ENCODE measurements at regions not wholly inside any gene's neighbourhood (a gene's known extent, or its start where the extent isn't known, plus 50 kb on each side); places are given as distances from the start of the nearest gene placed in this dataset.

DNA sequence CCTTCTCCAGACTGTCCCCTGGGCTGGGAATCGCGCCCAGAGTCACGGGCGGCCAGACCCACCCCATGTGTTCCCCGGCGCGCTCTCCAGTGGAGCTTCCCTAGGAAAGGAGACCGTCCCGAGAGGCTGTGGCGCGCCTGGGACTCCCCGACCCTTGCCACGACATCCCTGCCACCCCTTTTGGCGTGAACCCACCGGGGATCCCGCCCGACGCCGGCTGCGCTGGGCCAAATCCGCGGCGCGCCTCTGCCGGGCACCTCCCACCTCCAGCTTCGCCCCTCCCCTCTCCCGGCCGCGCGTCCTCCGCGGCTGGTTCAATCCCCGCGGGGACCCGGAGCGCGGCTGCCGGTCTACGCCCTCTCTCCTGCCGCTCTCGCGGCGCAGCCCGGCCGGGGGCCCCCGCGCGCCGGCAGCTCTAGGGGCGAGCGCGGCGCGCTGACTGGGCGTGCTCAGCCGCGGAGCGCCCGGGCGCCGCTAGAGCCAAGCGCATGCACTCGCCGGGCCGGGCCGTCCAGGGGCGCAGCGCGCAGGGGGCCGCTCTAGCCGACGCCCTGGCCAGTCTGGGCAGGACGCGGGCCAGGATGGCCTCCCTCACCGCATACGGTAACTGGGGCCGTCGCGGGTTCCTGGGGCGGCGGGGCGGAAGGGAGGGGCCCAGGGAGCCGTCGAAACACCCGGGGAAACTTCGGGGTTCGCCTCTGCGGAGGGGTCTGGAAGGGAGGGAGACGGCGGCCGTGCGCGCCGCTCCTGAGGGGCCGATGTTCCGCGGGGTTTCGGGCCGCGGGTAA, 77.4 kb upstream of the ANO4 start:
- ChIA-PET POLR2A (ENCODE audit: low non-redundant PET) (no interaction called here), CTCF (no interaction called here)
- H3K27ac ChIP-seq: no peak overlapping the region
- peak; percentile 36 for DNase-seq (ENCODE audit: low spot score)
- TF ChIP-seq, protein P1, sequence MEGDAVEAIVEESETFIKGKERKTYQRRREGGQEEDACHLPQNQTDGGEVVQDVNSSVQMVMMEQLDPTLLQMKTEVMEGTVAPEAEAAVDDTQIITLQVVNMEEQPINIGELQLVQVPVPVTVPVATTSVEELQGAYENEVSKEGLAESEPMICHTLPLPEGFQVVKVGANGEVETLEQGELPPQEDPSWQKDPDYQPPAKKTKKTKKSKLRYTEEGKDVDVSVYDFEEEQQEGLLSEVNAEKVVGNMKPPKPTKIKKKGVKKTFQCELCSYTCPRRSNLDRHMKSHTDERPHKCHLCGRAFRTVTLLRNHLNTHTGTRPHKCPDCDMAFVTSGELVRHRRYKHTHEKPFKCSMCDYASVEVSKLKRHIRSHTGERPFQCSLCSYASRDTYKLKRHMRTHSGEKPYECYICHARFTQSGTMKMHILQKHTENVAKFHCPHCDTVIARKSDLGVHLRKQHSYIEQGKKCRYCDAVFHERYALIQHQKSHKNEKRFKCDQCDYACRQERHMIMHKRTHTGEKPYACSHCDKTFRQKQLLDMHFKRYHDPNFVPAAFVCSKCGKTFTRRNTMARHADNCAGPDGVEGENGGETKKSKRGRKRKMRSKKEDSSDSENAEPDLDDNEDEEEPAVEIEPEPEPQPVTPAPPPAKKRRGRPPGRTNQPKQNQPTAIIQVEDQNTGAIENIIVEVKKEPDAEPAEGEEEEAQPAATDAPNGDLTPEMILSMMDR (conservative IDR thresholded peaks at IDR 0.05; ENCODE audit: low read depth): no peak

DNA sequence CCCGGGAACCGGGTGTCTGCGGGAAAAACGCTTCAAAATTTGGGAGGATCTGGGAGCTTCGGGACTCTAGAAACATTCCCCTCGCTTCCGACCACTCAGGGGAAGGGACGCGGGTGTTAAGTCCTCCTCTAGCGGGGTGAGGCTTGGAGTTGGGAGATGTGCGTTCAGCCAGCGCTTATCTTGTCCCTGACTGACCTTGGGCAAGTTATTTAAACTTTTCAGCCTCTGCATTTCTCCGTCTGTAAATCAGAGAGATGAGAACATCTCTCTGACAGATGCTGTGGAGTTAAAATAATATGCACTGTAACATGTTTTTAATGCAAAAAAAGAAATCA, 76.9 kb upstream of the ANO4 start:
- ChIA-PET POLR2A (ENCODE audit: low non-redundant PET) (no interaction called here), CTCF (no interaction called here)
- no peak for DNase-seq (ENCODE audit: low spot score)
- TF ChIP-seq, protein P1 (conservative IDR thresholded peaks at IDR 0.05; ENCODE audit: low read depth): no peak
- no peak overlapping the region for H3K27ac ChIP-seq

DNA sequence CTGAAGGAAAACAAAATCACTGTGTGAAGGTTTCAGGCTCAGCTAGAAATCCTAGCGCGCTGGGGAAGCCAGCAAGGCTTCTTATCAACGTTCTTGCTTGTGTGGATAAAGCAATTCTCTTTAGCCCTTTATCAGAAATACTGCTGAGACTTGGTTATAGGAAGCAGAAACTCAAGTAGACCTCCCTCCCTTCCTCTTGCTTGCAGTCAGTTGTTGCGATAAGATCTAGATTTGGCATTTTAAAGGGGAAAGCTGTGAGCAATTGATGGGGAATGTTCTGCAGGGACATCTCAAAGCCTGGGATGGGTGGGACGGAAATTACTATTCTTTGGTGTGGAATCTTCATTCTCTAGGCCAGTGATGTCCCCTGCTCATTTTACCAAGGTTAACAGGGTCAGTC, 76.4 kb upstream of the ANO4 start:
- no peak for DNase-seq (ENCODE audit: low spot score)
- TF ChIP-seq, protein P1 (conservative IDR thresholded peaks at IDR 0.05; ENCODE audit: low read depth): no peak
- H3K27ac ChIP-seq: no peak overlapping the region
- CTCF ChIA-PET: interaction anchor here (0.6 kb wide), 1 partner anchor 50 kb away, joined by 4 read pairs; no protein-coding TSS in a partner anchor
- POLR2A ChIA-PET (ENCODE audit: low non-redundant PET): no interaction called here

DNA sequence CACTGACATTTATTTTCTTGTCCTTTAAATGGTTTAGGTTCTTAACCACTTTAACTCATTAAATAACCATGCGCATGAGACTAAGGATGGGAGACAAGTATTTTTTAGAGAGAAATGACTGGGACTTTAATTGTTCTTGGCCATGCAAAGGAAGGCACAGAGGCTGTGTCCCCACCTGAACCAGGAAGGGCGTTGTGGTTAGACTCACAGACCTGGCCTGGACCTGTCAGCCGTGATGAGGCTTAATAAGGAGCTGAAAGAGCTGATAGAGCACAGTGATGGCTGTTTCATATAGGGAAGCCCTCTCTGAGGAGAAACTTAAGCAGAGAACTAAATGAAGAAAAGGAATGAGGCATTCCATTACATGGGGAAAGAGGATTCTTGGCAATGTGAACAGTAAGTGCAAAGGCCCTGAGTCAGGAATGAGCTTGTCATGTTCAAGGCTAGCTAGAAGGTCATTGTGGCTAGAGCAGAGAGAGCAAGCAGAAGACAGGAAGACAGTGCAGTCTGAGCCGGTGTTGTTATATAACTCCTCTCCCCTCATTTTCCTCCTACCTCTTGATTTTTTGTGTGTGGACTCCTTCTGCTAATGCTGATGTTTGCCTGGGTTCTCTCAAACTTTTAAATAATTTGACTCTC, 74.4 kb upstream of the ANO4 start:
- POLR2A ChIA-PET (ENCODE audit: low non-redundant PET): no interaction called here

DNA sequence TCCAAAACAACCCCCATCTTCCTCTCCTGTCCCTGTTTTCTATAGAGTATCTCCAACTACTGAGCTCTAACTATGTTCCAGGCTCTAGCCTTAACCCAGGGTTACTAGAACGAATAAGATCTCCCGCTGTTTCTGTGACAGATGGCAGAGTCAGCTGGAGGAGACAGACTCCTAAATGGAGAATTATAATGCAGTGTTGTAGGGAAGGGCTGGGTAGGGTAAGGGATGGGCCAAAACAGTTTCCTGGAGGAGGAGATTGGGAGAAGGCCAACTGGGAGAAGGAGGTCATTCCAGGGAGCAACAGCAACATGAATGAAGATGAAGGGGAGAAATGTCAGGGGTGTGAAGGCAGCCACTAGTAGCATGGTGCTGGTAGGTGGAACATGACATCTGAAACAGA, 73.4 kb upstream of the ANO4 start:
- TF ChIP-seq, protein P1 (conservative IDR thresholded peaks at IDR 0.05; ENCODE audit: low read depth): no peak
- no peak for DNase-seq (ENCODE audit: low spot score)
- H3K27ac ChIP-seq: no peak overlapping the region
- POLR2A ChIA-PET (ENCODE audit: low non-redundant PET): no interaction called here
- CTCF ChIA-PET: no interaction called here

More for the DNA sequence above, 74.4 kb upstream of the ANO4 start:
- CTCF ChIA-PET: interaction anchor here (0.6 kb wide), 1 partner anchor 49 kb away, joined by 3 read pairs; no protein-coding TSS in a partner anchor
- TF ChIP-seq, protein P1 (conservative IDR thresholded peaks at IDR 0.05; ENCODE audit: low read depth): no peak
- H3K27ac ChIP-seq: no peak overlapping the region
- no peak for DNase-seq (ENCODE audit: low spot score)

DNA sequence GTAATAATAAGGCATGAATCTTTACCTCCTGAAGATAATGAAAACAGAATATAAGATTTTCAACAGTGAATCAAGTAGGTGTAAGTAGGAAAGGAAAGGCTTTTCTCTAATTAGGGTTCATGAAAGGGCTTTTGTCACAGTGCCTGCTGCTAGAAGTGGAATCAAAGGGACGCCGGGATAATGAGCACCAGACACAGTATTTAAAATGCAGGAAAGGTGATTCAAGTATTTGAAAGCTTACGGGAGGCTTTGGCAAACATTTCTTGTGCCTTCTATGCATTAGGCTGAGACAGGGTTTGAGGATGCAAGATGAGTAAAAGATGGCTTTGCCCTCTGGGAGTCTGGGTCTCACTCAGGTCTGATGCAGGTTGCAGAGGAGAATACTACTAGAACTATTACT, 70.5 kb upstream of the ANO4 start:
- TF ChIP-seq, protein P1 (conservative IDR thresholded peaks at IDR 0.05; ENCODE audit: low read depth): no peak
- ChIA-PET POLR2A (ENCODE audit: low non-redundant PET) (no interaction called here), CTCF (no interaction called here)
- DNase-seq (ENCODE audit: low spot score): no peak
- H3K27ac ChIP-seq: no peak overlapping the region

Measured in RWPE1 (cell line).